B cell (primary cell): ENCODE measurements at regions not wholly inside any gene's neighbourhood (a gene's known extent, or its start where the extent isn't known, plus 50 kb on each side); places are given as distances from the start of the nearest gene placed in this dataset.

ENCODE experiments used
- ATAC-seq: fragments of 200-7000 bp; cut with Tn5 transposase; one replicate; pipeline ENCODE4 v1.10.0; 2021; ENCODE audit warnings: low read depth, mild to moderate bottlenecking, moderate number of reproducible peaks, moderate library complexity
- CTCF ChIA-PET: fragments of 350-600 bp; sonication (Branson Sonifier 250); formaldehyde crosslinking; loops from one replicate; lab custom pipeline; 2021; ENCODE audit warnings: antibody characterized with exemption, inconsistent platforms; lab: Charles Lee
- POLR2A ChIA-PET: fragments of 350-600 bp; sonication (Branson Sonifier 250); formaldehyde crosslinking; loops from one replicate; lab custom pipeline; 2021; ENCODE audit warnings: antibody characterized with exemption; lab: Charles Lee
- DNase-seq: peaks from one replicate; pipeline ENCODE4 v3.0.0; 2013
- H2AFZ ChIP-seq: 2 replicates; pipeline ENCODE4 v1.6.1; 2012; ENCODE audit warnings: mild to moderate bottlenecking, low read depth, low read length; ENCODE audit not compliant: insufficient read depth, poor library complexity, severe bottlenecking
- H3K27ac ChIP-seq, 2 donors: 1 replicate in 1 of 2; 2 replicates in 1 of 2; pipeline ENCODE4 v1.5.1; 2012 to 2013; ENCODE audit warnings: low read length in 2 of 2, mild to moderate bottlenecking in 2 of 2, moderate library complexity in 1 of 2
- H3K27me3 ChIP-seq, 4 experiments: fragments of 200-600 bp in 1 of 4; sonication (generic) in 1 of 4; replicated peaks in 1 of 4; 1 replicate in 2 of 4; 2 replicates in 2 of 4; pipeline versions ENCODE4 v1.6.1 to v1.7.0; 2013 to 2016; ENCODE audit warnings: low read length in 3 of 4, mild to moderate bottlenecking in 2 of 4, mixed read lengths in 1 of 4, moderate library complexity in 1 of 4; ENCODE audit not compliant: insufficient read depth in 4 of 4, control insufficient read depth in 3 of 4; ENCODE audit errors: control extremely low read depth in 1 of 4
- H3K36me3 ChIP-seq, 2 experiments: replicated peaks in 1 of 2; 1 replicate in 1 of 2; 2 replicates in 1 of 2; pipeline versions ENCODE4 v1.6.1 to v1.7.1; 2013; ENCODE audit warnings: low read length in 1 of 2; ENCODE audit not compliant: insufficient read depth in 2 of 2, control insufficient read depth in 1 of 2; ENCODE audit errors: control extremely low read depth in 1 of 2, extremely low read depth in 1 of 2
- H3K4me1 ChIP-seq, 2 donors: fragments of 200-600 bp in 1 of 2; sonication (generic) in 1 of 2; 1 replicate in 1 of 2; 2 replicates in 1 of 2; pipeline versions ENCODE4 v1.5.1 to v1.6.1; 2013 to 2017; ENCODE audit warnings: low read length in 2 of 2; ENCODE audit not compliant: control insufficient read depth in 2 of 2, insufficient read depth in 2 of 2
- H3K4me2 ChIP-seq: replicated peaks from 2 replicates; pipeline ENCODE3; 2012; ENCODE audit warnings: mild to moderate bottlenecking, low read depth, low read length; ENCODE audit not compliant: poor library complexity, severe bottlenecking
- H3K4me3 ChIP-seq, 5 experiments: fragments of 200-600 bp in 1 of 5; sonication (generic) in 1 of 5; 1 replicate in 3 of 5; 2 replicates in 2 of 5; pipeline versions ENCODE4 v1.5.1 to v1.7.0; 2011 to 2016; ENCODE audit warnings: low read length in 4 of 5, mild to moderate bottlenecking in 4 of 5, low read depth in 2 of 5, control low read depth in 1 of 5, moderate library complexity in 1 of 5; ENCODE audit not compliant: insufficient read depth in 1 of 5; ENCODE audit errors: control extremely low read depth in 1 of 5, extremely low read depth in 1 of 5
- H3K79me2 ChIP-seq: fragments of 200-600 bp; sonication (generic); one replicate; pipeline ENCODE4 v1.6.0; 2016; ENCODE audit warnings: low read length; ENCODE audit not compliant: control insufficient read depth, insufficient read depth
- H3K9ac ChIP-seq: fragments of 200-600 bp; sonication (generic); 2 replicates; pipeline ENCODE4 v1.6.1; 2017; ENCODE audit warnings: mild to moderate bottlenecking, low read length, moderate library complexity
- H3K9me3 ChIP-seq, 3 donors: one replicate each; pipeline versions ENCODE4 v1.6.1 to v1.7.1; 2013; ENCODE audit warnings: low read length in 2 of 3; ENCODE audit not compliant: control insufficient read depth in 2 of 3, insufficient read depth in 1 of 3; ENCODE audit errors: control extremely low read depth in 1 of 3
- H4K20me1 ChIP-seq: 2 replicates; pipeline ENCODE4 v1.6.0; 2012; ENCODE audit warnings: mild to moderate bottlenecking, low read length; ENCODE audit not compliant: insufficient read depth, control insufficient read depth, poor library complexity, severe bottlenecking
- H3K27ac Mint-ChIP-seq: one replicate; pipeline ENCODE4 v1.8.0; 2021; ENCODE audit warnings: mixed read lengths
- H3K27me3 Mint-ChIP-seq: one replicate; pipeline ENCODE4 v1.8.0; 2021; ENCODE audit warnings: mixed read lengths
- H3K4me1 Mint-ChIP-seq: one replicate; pipeline ENCODE4 v1.8.0; 2021; ENCODE audit warnings: mixed read lengths
- H3K4me3 Mint-ChIP-seq: one replicate; pipeline ENCODE4 v1.8.0; 2021; ENCODE audit warnings: mixed read lengths
- H3K9me3 Mint-ChIP-seq: one replicate; pipeline ENCODE4 v1.8.0; 2022; ENCODE audit warnings: mixed read lengths; ENCODE audit not compliant: insufficient read depth
- CTCF ChIP-seq: fragments of 200-600 bp; IDR thresholded peaks from one replicate; pipeline ENCODE4 v1.8.0; 2022; ENCODE audit warnings: antibody characterized with exemption, mild to moderate bottlenecking
- EZH2 ChIP-seq: IDR thresholded peaks from 2 replicates; pipeline ENCODE4 v1.6.1; 2012; ENCODE audit warnings: borderline replicate concordance, low read depth, mild to moderate bottlenecking, moderate library complexity, low read length; ENCODE audit not compliant: insufficient read depth, poor library complexity, severe bottlenecking
- WGBS: methylation state at CpG from one replicate; pipeline ENCODE4 v1.1.5; 2013; ENCODE audit warnings: missing lambda C conversion rate; ENCODE audit not compliant: insufficient coverage; 5-methylcytosine and 5-hydroxymethylcytosine counted together
- intact Hi-C: fragments of 100-400 bp; cut with micrococcal nuclease; formaldehyde crosslinking; loops from one replicate; pipeline ENCODE4 v1.10.0; 2022

GRCh38 chr11:92917927-92918326 is 51.5 kb upstream of the MTNR1B start:
- no CpG with 5 or more reads among the region's 1 CpG for WGBS
- no peaks in the 10 kb centered on the region for H3K9me3 Mint-ChIP-seq
- CTCF ChIA-PET, result no interaction called here
- H3K4me3 Mint-ChIP-seq, result no peak overlapping the region
- intact Hi-C loops, result no loop called here
- POLR2A ChIA-PET, result no interaction called here
- peaks cover 0 to 7% (median 2%) of the 10 kb centered on the region in 3 donors for H3K9me3 ChIP-seq
- H2AFZ ChIP-seq, result no peak overlapping the region
- no peaks in the 10 kb centered on the region for H3K4me1 Mint-ChIP-seq
- no peaks in the 10 kb centered on the region for H3K4me1 ChIP-seq
- no peaks in the 10 kb centered on the region for H3K79me2 ChIP-seq
- H4K20me1 ChIP-seq, result no peaks in the 10 kb centered on the region
- no peaks in the 10 kb centered on the region for H3K36me3 ChIP-seq
- H3K9ac ChIP-seq, result no peak overlapping the region
- H3K27me3 Mint-ChIP-seq, result no peaks in the 10 kb centered on the region
- TF ChIP-seq EZH2 (no peak), CTCF (no peak)
- no peak overlapping the region for H3K27ac ChIP-seq
- no peak for DNase-seq
- H3K4me3 ChIP-seq, result no peak overlapping the region
- H3K4me2 ChIP-seq, result no peak overlapping the region
- no peak for ATAC-seq
- no peak overlapping the region for H3K27ac Mint-ChIP-seq
- H3K27me3 ChIP-seq, result no peaks in the 10 kb centered on the region

GRCh38 chr11:92919048-92919447 is 50.4 kb upstream of the MTNR1B start:
- Histone ChIP-seq H3K4me1 (no peaks in the 10 kb centered on the region), H4K20me1 (no peaks in the 10 kb centered on the region), H3K9me3 (peaks cover 0 to 7% (median 2%) of the 10 kb centered on the region in 3 donors), H2AFZ (no peak overlapping the region), H3K27me3 (no peaks in the 10 kb centered on the region), H3K27ac (no peak overlapping the region), H3K4me3 (no peak overlapping the region), H3K79me2 (no peaks in the 10 kb centered on the region), H3K4me2 (no peak overlapping the region), H3K36me3 (no peaks in the 10 kb centered on the region), H3K9ac (no peak overlapping the region)
- ATAC-seq (no peak), DNase-seq (no peak)
- ChIA-PET CTCF (no interaction called here), POLR2A (no interaction called here)
- Mint-ChIP-seq H3K4me3 (no peak overlapping the region), H3K27me3 (no peaks in the 10 kb centered on the region), H3K4me1 (no peaks in the 10 kb centered on the region), H3K27ac (no peak overlapping the region), H3K9me3 (peaks cover under 1% of the 10 kb centered on the region)
- intact Hi-C loops, result no loop called here
- no peak for TF ChIP-seq EZH2
